GM19324 (cell line): ENCODE measurements at regions not wholly inside any gene's neighbourhood (a gene's known extent, or its start where the extent isn't known, plus 50 kb on each side); places are given as distances from the start of the nearest gene placed in this dataset.
"Not testable (repeated sequence)": the region's sequence is repeated elsewhere in the genome, so short reads cannot be mapped to it uniquely, and the experiment has no call there.

ENCODE experiments used
- ATAC-seq: cut with Tn5 transposase; IDR thresholded peaks from one replicate; pipeline ENCODE4 v1.9.1; 2021; ENCODE audit warnings: mild to moderate bottlenecking, moderate library complexity; ENCODE audit not compliant: unreplicated experiment, low FRiP score

- ATAC-seq: no peak
Measured at GRCh38 chr4:14915018-14915417, 87.3 kb upstream of the CPEB2 start.

GRCh38 chr4:14916554-14917297, 85.6 kb upstream of the CPEB2 start:
- peak; percentile 43 for ATAC-seq

- ATAC-seq: peak; percentile 9
Measured at GRCh38 chr4:14917298-14917633, 85.0 kb upstream of the CPEB2 start.

- ATAC-seq: no peak
Measured at GRCh38 chr4:14918336-14918735, 83.9 kb upstream of the CPEB2 start.

- no peak for ATAC-seq
Measured at GRCh38 chr4:14919785-14920184, 82.5 kb upstream of the CPEB2 start.

GRCh38 chr4:14920237-14920636, 82.0 kb upstream of the CPEB2 start:
- no peak for ATAC-seq

GRCh38 chr4:14920759-14921320, 81.4 kb upstream of the CPEB2 start:
- ATAC-seq: no peak

- ATAC-seq: not testable (repeated sequence)
Measured at GRCh38 chr4:14921781-14922180, 80.5 kb upstream of the CPEB2 start.

GRCh38 chr4:14924076-14924811, 78.0 kb upstream of the CPEB2 start:
- ATAC-seq: no peak

GRCh38 chr4:14924812-14925344, 77.4 kb upstream of the CPEB2 start:
- ATAC-seq: no peak

- no peak for ATAC-seq
Measured at GRCh38 chr4:14925471-14925870, 76.8 kb upstream of the CPEB2 start.

GRCh38 chr4:14926368-14926767, 75.9 kb upstream of the CPEB2 start:
- ATAC-seq: no peak

GRCh38 chr4:14928035-14928434, 74.2 kb upstream of the CPEB2 start:
- no peak for ATAC-seq

- no peak for ATAC-seq
Measured at GRCh38 chr4:14929669-14930068, 72.6 kb upstream of the CPEB2 start.

- no peak for ATAC-seq
Measured at GRCh38 chr4:14934704-14935390, 67.4 kb upstream of the CPEB2 start.

GRCh38 chr4:14943749-14944148, 58.5 kb upstream of the CPEB2 start:
- ATAC-seq: no peak

GRCh38 chr4:14952352-14952751, 49.9 kb upstream of the CPEB2 start:
- peak; percentile 57 for ATAC-seq
